GM21786 (cell line): ENCODE measurements at regions not wholly inside any gene's neighbourhood (a gene's known extent, or its start where the extent isn't known, plus 50 kb on each side); places are given as distances from the start of the nearest gene placed in this dataset.

Experiments
- ATAC-seq: cut with Tn5 transposase; IDR thresholded peaks from one replicate; pipeline ENCODE4 v1.9.1; 2021; ENCODE audit not compliant: unreplicated experiment

- ATAC-seq = no peak
Measured at GRCh38 chr11:122320671-122321070, 204.7 kb upstream of the BLID start.

- no peak for ATAC-seq
Measured at GRCh38 chr11:122319691-122320620, 203.9 kb upstream of the BLID start.

GRCh38 chr11:122319085-122319484 lies 203.1 kb upstream of the BLID start:
- ATAC-seq = no peak

GRCh38 chr11:122317305-122317704 lies 201.3 kb upstream of the BLID start:
- ATAC-seq = no peak

- no peak for ATAC-seq
Measured at GRCh38 chr11:122313581-122313980, 197.6 kb upstream of the BLID start.

GRCh38 chr11:122311216-122311755 lies 195.3 kb upstream of the BLID start:
- ATAC-seq = no peak

GRCh38 chr11:122310766-122311165 lies 194.8 kb upstream of the BLID start:
- no peak for ATAC-seq

- ATAC-seq = no peak
Measured at GRCh38 chr11:122309262-122309925, 193.4 kb upstream of the BLID start.

- ATAC-seq = no peak
Measured at GRCh38 chr11:122308226-122308625, 192.2 kb upstream of the BLID start.

- ATAC-seq = no peak
Measured at GRCh38 chr11:122307476-122308035, 191.5 kb upstream of the BLID start.

- no peak for ATAC-seq
Measured at GRCh38 chr11:122306831-122307391, 190.9 kb upstream of the BLID start.

- no peak for ATAC-seq
Measured at GRCh38 chr11:122305426-122306320, 189.7 kb upstream of the BLID start.

- no peak for ATAC-seq
Measured at GRCh38 chr11:122304973-122305372, 189.0 kb upstream of the BLID start.

- ATAC-seq = no peak
Measured at GRCh38 chr11:122304306-122304705, 188.3 kb upstream of the BLID start.

- ATAC-seq = no peak
Measured at GRCh38 chr11:122294041-122294440, 178.0 kb upstream of the BLID start.

GRCh38 chr11:122293296-122294023 lies 177.4 kb upstream of the BLID start:
- ATAC-seq = no peak

GRCh38 chr11:122287401-122287800 lies 171.4 kb upstream of the BLID start:
- ATAC-seq = no peak

GRCh38 chr11:122285070-122285988 lies 169.3 kb upstream of the BLID start:
- no peak for ATAC-seq

- no peak for ATAC-seq
Measured at GRCh38 chr11:122280870-122281269, 164.9 kb upstream of the BLID start.
